GM12864 (cell line): ENCODE measurements at regions not wholly inside any gene's neighbourhood (a gene's known extent, or its start where the extent isn't known, plus 50 kb on each side); places are given as distances from the start of the nearest gene placed in this dataset.
"Not testable (repeated sequence)": the region's sequence is repeated elsewhere in the genome, so short reads cannot be mapped to it uniquely, and the experiment has no call there.

Experiments used
- DNase-seq: peaks from one replicate; pipeline ENCODE4 v3.0.0-alpha.2; 2011; ENCODE audit warnings: low read depth
- H3K4me3 ChIP-seq: 2 replicates; pipeline ENCODE4 v1.5.1; 2011; ENCODE audit warnings: mild to moderate bottlenecking, low read depth, low read length, control low read depth
- TF ChIP-seq, protein P1 (sequence below): IDR thresholded peaks from 2 replicates; pipeline ENCODE4 v1.5.1; 2011; ENCODE audit warnings: low read depth, mild to moderate bottlenecking, moderate library complexity, low read length, control low read depth, inconsistent platforms; ENCODE audit errors: missing control alignments

DNA sequence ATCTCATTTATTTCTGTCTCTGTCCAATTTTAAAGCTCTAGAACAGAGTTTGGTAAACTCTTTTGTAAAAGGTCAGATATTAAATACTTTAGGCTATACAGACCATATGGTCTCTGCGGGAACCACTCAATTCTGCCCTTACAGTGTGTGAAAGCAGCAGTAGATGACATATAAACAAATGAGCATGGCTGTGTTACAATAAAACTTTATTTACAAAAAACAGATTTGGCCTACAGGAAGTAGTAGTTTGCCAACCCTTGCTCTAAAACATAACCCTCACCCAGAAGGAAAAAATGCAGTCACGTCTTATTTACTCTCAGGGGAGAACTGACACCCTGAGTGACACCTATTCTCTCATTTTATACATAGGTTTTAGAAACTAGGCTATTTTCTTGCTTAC is 220.4 kb downstream of the DEPDC1B start:
- TF ChIP-seq, protein P1, sequence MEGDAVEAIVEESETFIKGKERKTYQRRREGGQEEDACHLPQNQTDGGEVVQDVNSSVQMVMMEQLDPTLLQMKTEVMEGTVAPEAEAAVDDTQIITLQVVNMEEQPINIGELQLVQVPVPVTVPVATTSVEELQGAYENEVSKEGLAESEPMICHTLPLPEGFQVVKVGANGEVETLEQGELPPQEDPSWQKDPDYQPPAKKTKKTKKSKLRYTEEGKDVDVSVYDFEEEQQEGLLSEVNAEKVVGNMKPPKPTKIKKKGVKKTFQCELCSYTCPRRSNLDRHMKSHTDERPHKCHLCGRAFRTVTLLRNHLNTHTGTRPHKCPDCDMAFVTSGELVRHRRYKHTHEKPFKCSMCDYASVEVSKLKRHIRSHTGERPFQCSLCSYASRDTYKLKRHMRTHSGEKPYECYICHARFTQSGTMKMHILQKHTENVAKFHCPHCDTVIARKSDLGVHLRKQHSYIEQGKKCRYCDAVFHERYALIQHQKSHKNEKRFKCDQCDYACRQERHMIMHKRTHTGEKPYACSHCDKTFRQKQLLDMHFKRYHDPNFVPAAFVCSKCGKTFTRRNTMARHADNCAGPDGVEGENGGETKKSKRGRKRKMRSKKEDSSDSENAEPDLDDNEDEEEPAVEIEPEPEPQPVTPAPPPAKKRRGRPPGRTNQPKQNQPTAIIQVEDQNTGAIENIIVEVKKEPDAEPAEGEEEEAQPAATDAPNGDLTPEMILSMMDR: no peak
- DNase-seq: no peak

DNA sequence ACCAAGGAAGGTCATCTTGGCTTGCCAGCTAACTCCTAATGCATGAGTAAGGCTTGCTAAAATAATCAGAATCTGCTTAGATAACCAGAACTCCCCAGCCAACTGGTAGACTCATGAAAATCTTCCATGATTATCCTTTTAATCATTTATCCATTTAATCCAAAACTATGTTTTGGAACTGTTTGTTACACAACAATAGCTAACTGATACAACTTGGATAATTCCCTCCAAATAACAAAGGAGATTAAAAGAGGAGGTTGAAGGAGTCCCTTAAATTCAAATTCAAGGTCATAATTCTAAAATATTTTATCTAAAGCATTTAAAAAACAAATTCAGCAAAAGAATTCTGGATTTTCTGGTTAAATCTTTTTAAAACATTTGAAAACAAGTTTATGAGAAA is 222.1 kb downstream of the DEPDC1B start:
- TF ChIP-seq, protein P1: no peak
- no peak for DNase-seq
- H3K4me3 ChIP-seq: no peak overlapping the region

More for the DNA sequence above, 220.4 kb downstream of the DEPDC1B start:
- no peak overlapping the region for H3K4me3 ChIP-seq

DNA sequence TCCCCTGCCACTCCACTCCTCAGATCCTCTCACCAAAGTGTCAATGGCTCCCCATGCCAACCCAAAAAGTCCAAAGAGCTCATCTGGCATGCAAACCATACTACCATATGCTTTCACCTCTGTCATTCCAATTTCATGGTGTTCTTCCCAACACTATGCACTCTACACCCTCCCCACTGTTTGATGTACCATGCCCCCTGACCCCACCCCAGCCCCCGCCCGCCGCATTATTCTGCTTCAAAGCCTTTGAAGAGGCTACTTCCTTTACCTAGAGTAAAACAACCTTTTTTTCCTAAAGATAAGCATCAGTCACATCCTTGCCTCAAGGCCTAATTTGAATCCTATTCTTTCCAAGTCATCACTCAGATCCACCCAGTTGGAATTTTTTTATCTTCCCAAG is 226.3 kb downstream of the DEPDC1B start:
- no peak overlapping the region for H3K4me3 ChIP-seq
- TF ChIP-seq, protein P1: no peak
- DNase-seq: no peak

DNA sequence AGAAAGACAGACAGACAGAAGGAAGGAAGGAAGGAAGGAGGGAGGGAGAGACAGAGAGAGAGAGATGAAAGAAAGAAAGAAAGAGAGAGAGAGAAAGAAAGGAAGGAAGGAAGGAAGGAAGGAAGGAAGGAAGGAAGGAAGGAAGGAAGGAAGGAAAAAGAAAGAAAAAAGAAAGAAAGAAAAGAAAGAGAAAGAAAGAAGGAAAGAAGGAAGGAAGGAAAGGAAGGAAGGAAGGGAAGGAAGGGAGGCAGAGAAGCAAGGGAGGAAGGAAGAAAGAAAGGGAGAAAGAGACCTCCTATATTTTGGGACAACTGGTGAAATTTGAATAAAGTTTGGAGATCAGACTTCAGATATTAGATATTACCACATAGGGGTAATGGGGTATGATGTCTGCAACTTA is 226.9 kb downstream of the DEPDC1B start:
- not testable (repeated sequence) for H3K4me3 ChIP-seq, DNase-seq

DNA sequence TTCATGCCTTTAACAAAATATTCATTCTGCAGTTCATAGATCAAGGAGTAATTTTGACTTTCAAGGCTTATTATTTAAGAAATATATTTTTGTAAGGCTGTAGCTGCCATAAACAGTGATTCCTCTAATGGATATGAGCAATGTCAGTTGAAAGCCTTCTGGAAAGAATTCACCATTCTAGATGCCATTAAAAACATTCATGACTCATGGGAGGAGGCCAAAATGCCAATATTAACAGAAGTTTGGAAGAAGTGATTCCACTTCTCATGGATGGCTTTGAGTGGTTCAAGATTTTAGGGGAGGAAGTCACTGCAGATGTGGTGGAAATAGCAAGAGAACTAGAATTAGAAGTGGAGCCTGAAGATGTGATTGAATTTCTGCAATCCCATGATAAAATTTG is 229.1 kb downstream of the DEPDC1B start:
- H3K4me3 ChIP-seq: no peak overlapping the region
- no peak for DNase-seq
- TF ChIP-seq, protein P1: no peak

DNA sequence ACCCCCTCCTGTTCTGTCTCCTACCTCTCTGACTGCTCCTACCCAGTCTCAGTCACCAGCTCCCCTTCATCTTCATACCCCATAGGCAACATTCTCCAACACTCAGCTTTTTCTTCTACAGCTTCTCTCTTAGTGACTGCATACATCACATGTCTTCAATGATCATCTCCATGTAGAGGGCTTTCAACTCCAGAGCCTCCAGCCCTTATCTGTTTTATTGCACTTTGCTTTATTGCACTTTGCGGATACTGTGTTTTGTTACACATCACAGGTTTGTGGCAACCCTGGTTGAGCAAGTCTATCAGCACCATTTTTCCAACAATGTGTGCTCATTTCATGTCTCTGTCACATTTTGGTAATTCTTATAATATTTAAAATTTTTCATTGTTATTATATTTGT is 230.7 kb downstream of the DEPDC1B start:
- H3K4me3 ChIP-seq: no peak overlapping the region
- no peak for DNase-seq
- TF ChIP-seq, protein P1: no peak

DNA sequence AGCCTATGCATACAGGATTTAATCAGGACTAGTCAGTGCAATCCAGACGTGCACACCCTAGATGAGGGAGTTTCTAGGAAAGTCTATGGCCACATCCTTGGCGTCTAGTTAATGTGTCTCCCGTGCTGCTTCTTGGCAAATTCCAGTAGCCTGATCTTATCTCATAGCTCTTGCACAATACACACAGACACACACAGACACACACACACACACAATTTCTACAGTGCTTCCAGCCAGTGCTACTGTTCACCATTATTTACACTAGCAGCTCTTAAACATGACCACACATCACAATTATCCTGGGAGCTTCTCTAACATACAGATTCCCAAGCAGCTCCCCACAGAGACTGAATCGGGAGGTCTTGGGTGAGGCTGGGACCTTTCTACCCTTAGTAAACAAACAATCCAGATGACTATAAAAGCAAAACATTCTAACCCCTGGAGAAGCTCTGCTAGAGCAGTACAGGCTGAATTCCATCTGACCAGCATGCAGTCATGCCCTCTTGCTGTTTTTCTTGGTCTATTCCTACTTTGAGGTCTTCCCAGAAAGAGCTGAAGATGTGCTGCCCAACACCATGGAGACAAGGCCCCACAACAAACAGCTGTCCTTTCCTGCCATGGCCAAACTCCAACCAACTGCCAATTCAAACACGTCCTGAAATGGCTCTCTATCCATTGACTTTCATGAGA is 236.6 kb downstream of the DEPDC1B start:
- no peak overlapping the region for H3K4me3 ChIP-seq
- TF ChIP-seq, protein P1: no peak
- DNase-seq: no peak
